ENCODE measurements at regions not wholly inside any gene's neighbourhood (a gene's known extent, or its start where the extent isn't known, plus 50 kb on each side); places are given as distances from the start of the nearest gene placed in this dataset.

- DNase-seq: no peak
These were observed 208.5 kb upstream of the PDE10A start for GRCh38 chr6:165871571-165871970.

GRCh38 chr6:165869526-165869925 lies 206.5 kb upstream of the PDE10A start:
- DNase-seq: no peak

- DNase-seq: no peak
These were observed 201.9 kb upstream of the PDE10A start for GRCh38 chr6:165864925-165865324.

- DNase-seq: no peak
These were observed 201.2 kb upstream of the PDE10A start for GRCh38 chr6:165864218-165864617.

- no peak for DNase-seq
These were observed 200.8 kb upstream of the PDE10A start for GRCh38 chr6:165863801-165864200.

GRCh38 chr6:165862813-165863212 lies 199.8 kb upstream of the PDE10A start:
- no peak for DNase-seq

- DNase-seq: no peak
These were observed 198.2 kb upstream of the PDE10A start for GRCh38 chr6:165861226-165861625.

GRCh38 chr6:165858586-165858985 lies 195.5 kb upstream of the PDE10A start:
- no peak for DNase-seq

- DNase-seq: no peak
These were observed 192.8 kb upstream of the PDE10A start for GRCh38 chr6:165855856-165856255.

GRCh38 chr6:165854863-165855593 lies 192.0 kb upstream of the PDE10A start:
- no peak for DNase-seq

- DNase-seq: no peak
These were observed 191.2 kb upstream of the PDE10A start for GRCh38 chr6:165854061-165854862.

- DNase-seq: no peak
These were observed 189.6 kb upstream of the PDE10A start for GRCh38 chr6:165852676-165853075.

- DNase-seq: peak; percentile 18
These were observed 187.5 kb upstream of the PDE10A start for GRCh38 chr6:165850434-165851019.

GRCh38 chr6:165849534-165850430 lies 186.7 kb upstream of the PDE10A start:
- DNase-seq: no peak

- DNase-seq: no peak
These were observed 185.0 kb upstream of the PDE10A start for GRCh38 chr6:165848086-165848426.

GRCh38 chr6:165847407-165848085 lies 184.5 kb upstream of the PDE10A start:
- no peak for DNase-seq

- no peak for DNase-seq
These were observed 183.3 kb upstream of the PDE10A start for GRCh38 chr6:165846123-165846966.

- DNase-seq: no peak
These were observed 182.5 kb upstream of the PDE10A start for GRCh38 chr6:165845493-165845892.

GRCh38 chr6:165844801-165845364 lies 181.8 kb upstream of the PDE10A start:
- DNase-seq: no peak

- DNase-seq: no peak
These were observed 181.2 kb upstream of the PDE10A start for GRCh38 chr6:165844232-165844631.

GRCh38 chr6:165843568-165844113 lies 180.6 kb upstream of the PDE10A start:
- DNase-seq: no peak

Measured in CD4-positive, alpha-beta T cell treated with Interferon gamma for 1 hour (primary cell).